ENCODE measurements at regions not wholly inside any gene's neighbourhood (a gene's known extent, or its start where the extent isn't known, plus 50 kb on each side); places are given as distances from the start of the nearest gene placed in this dataset.

DNA sequence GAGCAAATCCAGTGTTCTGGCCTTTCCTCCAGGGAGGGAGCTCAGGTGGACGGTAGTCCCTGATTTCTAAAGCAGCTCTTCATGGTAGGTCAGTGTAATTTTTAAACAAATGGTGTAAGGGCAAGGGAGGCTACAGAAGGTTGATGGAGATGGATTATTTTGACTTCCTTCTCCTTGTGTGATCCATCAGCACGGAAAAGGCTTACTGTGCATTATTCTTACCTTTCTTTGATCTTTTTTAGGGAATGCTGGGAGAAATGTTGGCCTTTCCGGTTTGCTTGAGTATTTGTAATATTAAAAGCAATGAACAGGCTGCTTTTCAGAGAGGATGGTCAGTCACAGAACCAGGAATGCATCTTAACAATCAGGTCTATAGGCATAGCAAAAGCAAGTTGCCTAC lies 487.0 kb upstream of the BTBD3 start:
- peaks cover 32% of the 10 kb centered on the region for H3K4me1 Mint-ChIP-seq (ENCODE audit: low read depth)
- no peak overlapping the region for H3K27ac Mint-ChIP-seq (ENCODE audit: unreplicated experiment)
- no peak overlapping the region for H3K4me3 Mint-ChIP-seq (ENCODE audit: unreplicated experiment)
- no peak for DNase-seq (ENCODE audit: low spot score)
- H3K36me3 Mint-ChIP-seq (ENCODE audit: low read depth) = no peaks in the 10 kb centered on the region
- H3K9me3 Mint-ChIP-seq (ENCODE audit: low read depth) = no peaks in the 10 kb centered on the region
- H3K27me3 Mint-ChIP-seq (ENCODE audit: low read depth) = no peaks in the 10 kb centered on the region
- no peak for TF ChIP-seq CTCF (IDR thresholded peaks at IDR 0.05)

DNA sequence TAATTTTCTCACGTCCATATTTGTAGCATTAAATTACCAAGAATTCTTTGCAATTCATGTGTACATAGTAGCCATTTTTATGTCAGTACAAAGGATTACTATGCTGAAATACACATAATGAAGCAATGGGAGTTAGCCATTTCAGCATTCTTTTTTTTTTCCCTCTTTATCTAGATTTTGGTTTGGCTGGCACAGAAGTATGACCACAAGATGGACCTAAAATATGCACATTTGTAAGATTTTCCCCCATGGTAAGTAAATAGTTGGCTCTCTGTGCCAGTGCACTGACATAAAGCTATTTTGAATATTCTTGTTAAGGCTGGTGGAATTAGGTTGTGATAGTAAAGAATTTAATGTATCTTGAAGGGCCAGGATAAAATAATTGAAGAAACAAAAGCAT lies 486.1 kb upstream of the BTBD3 start:
- Mint-ChIP-seq H3K4me3 (ENCODE audit: unreplicated experiment) (no peak overlapping the region), H3K27ac (ENCODE audit: unreplicated experiment) (no peak overlapping the region), H3K27me3 (ENCODE audit: low read depth) (no peaks in the 10 kb centered on the region), H3K36me3 (ENCODE audit: low read depth) (no peaks in the 10 kb centered on the region), H3K4me1 (ENCODE audit: low read depth) (peaks cover 30% of the 10 kb centered on the region), H3K9me3 (ENCODE audit: low read depth) (peaks cover 7% of the 10 kb centered on the region)
- no peak for DNase-seq (ENCODE audit: low spot score)
- TF ChIP-seq CTCF (IDR thresholded peaks at IDR 0.05) = no peak

DNA sequence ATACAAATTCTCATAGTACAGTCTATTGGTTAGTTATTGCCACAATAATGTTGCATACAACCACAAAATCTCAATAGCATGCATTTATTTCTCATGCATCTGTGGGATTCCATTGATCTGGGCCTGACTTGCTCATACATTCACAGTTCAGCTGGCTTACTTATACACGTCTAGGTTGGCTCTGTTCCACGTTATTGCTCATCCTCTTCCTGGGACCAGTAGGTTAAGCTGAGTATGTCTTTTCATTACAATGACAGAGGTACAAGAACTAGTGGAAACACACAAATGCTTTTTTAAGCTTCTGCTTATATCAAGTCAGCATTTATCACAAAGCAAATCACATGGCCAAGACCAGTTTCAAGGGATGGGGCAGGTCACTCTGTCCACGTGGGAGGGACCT lies 485.3 kb upstream of the BTBD3 start:
- Mint-ChIP-seq H3K36me3 (ENCODE audit: low read depth) (no peaks in the 10 kb centered on the region), H3K27ac (ENCODE audit: unreplicated experiment) (no peak overlapping the region), H3K27me3 (ENCODE audit: low read depth) (no peaks in the 10 kb centered on the region), H3K9me3 (ENCODE audit: low read depth) (peaks cover 10% of the 10 kb centered on the region), H3K4me3 (ENCODE audit: unreplicated experiment) (no peak overlapping the region), H3K4me1 (ENCODE audit: low read depth) (peaks cover 22% of the 10 kb centered on the region)
- DNase-seq (ENCODE audit: low spot score) = no peak
- TF ChIP-seq CTCF (IDR thresholded peaks at IDR 0.05) = no peak

- H3K4me3 Mint-ChIP-seq (ENCODE audit: unreplicated experiment) = no peak overlapping the region
- H3K27me3 Mint-ChIP-seq (ENCODE audit: low read depth) = no peaks in the 10 kb centered on the region
- no peak for DNase-seq (ENCODE audit: low spot score)
- no peak overlapping the region for H3K27ac Mint-ChIP-seq (ENCODE audit: unreplicated experiment)
- no peak for TF ChIP-seq CTCF (IDR thresholded peaks at IDR 0.05)
- H3K9me3 Mint-ChIP-seq (ENCODE audit: low read depth) = peaks cover 10% of the 10 kb centered on the region
- no peaks in the 10 kb centered on the region for H3K36me3 Mint-ChIP-seq (ENCODE audit: low read depth)
- peaks cover 5% of the 10 kb centered on the region for H3K4me1 Mint-ChIP-seq (ENCODE audit: low read depth)
These were observed 481.4 kb upstream of the BTBD3 start for GRCh38 chr20:11436113-11436905.

DNA sequence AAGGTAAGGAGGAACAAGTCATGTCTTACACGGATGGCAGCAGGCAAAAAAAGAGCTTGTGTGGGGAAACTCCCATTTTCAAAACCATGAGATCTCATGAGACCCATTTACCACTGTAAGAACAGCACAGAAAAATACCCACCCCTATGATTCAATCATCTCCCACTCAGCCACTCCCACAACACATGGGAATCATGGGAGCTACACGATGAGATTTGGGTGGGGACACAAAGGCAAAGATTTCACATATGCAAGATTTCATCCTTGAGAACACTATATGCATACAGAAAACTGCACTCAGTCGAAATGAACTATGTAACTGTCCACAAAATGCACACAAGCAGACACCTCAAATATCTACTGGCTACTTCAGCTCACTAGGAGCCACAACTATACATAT lies 480.6 kb upstream of the BTBD3 start:
- no peak for TF ChIP-seq CTCF (IDR thresholded peaks at IDR 0.05)
- Mint-ChIP-seq H3K4me1 (ENCODE audit: low read depth) (no peaks in the 10 kb centered on the region), H3K27me3 (ENCODE audit: low read depth) (no peaks in the 10 kb centered on the region), H3K9me3 (ENCODE audit: low read depth) (peaks cover 10% of the 10 kb centered on the region), H3K4me3 (ENCODE audit: unreplicated experiment) (no peak overlapping the region), H3K36me3 (ENCODE audit: low read depth) (no peaks in the 10 kb centered on the region), H3K27ac (ENCODE audit: unreplicated experiment) (no peak overlapping the region)
- DNase-seq (ENCODE audit: low spot score) = no peak
